ENCODE measurements at regions not wholly inside any gene's neighbourhood (a gene's known extent, or its start where the extent isn't known, plus 50 kb on each side); places are given as distances from the start of the nearest gene placed in this dataset.

- no peak overlapping the region for H3K4me3 Mint-ChIP-seq
- DNase-seq = no peak
Measured at GRCh38 chrX:19281256-19281655, 62.5 kb upstream of the PDHA1 start.

GRCh38 chrX:19283597-19284339, 60.0 kb upstream of the PDHA1 start:
- TF ChIP-seq CTCF (IDR thresholded peaks at IDR 0.05) = no peak
- no peaks in the 10 kb centered on the region for H3K27me3 Mint-ChIP-seq (ENCODE audit: low read depth, poor library complexity)
- H3K9me3 Mint-ChIP-seq = peaks cover 51% of the 10 kb centered on the region
- H3K4me1 Mint-ChIP-seq = no peaks in the 10 kb centered on the region
- DNase-seq = no peak
- H3K4me3 Mint-ChIP-seq = no peak overlapping the region
- no peak overlapping the region for H3K27ac Mint-ChIP-seq
- no peaks in the 10 kb centered on the region for H3K36me3 Mint-ChIP-seq (ENCODE audit: low read depth)

More at GRCh38 chrX:19281256-19281655, 62.5 kb upstream of the PDHA1 start:
- Mint-ChIP-seq H3K27ac (no peak overlapping the region), H3K9me3 (peaks cover 50% of the 10 kb centered on the region), H3K36me3 (ENCODE audit: low read depth) (no peaks in the 10 kb centered on the region), H3K27me3 (ENCODE audit: low read depth, poor library complexity) (no peaks in the 10 kb centered on the region), H3K4me1 (no peaks in the 10 kb centered on the region)
- no peak for TF ChIP-seq CTCF (IDR thresholded peaks at IDR 0.05)

GRCh38 chrX:19285857-19286256, 57.9 kb upstream of the PDHA1 start:
- no peaks in the 10 kb centered on the region for H3K27me3 Mint-ChIP-seq (ENCODE audit: low read depth, poor library complexity)
- no peak for TF ChIP-seq CTCF (IDR thresholded peaks at IDR 0.05)
- peaks cover 11% of the 10 kb centered on the region for H3K4me1 Mint-ChIP-seq
- H3K27ac Mint-ChIP-seq = no peak overlapping the region
- H3K9me3 Mint-ChIP-seq = peaks cover 61% of the 10 kb centered on the region
- H3K4me3 Mint-ChIP-seq = no peak overlapping the region
- no peak for DNase-seq
- no peaks in the 10 kb centered on the region for H3K36me3 Mint-ChIP-seq (ENCODE audit: low read depth)

GRCh38 chrX:19291086-19291485, 52.6 kb upstream of the PDHA1 start:
- peaks cover 3% of the 10 kb centered on the region for H3K27me3 Mint-ChIP-seq (ENCODE audit: low read depth, poor library complexity)
- H3K4me1 Mint-ChIP-seq = peaks cover 17% of the 10 kb centered on the region
- no peak overlapping the region for H3K4me3 Mint-ChIP-seq
- DNase-seq = no peak
- peaks cover 44% of the 10 kb centered on the region for H3K9me3 Mint-ChIP-seq
- H3K36me3 Mint-ChIP-seq (ENCODE audit: low read depth) = no peaks in the 10 kb centered on the region
- TF ChIP-seq CTCF (IDR thresholded peaks at IDR 0.05) = no peak
- H3K27ac Mint-ChIP-seq = peak overlapping the region; percentile 49

- Mint-ChIP-seq H3K27me3 (ENCODE audit: low read depth, poor library complexity) (peaks cover 7% of the 10 kb centered on the region), H3K4me1 (peaks cover 17% of the 10 kb centered on the region), H3K4me3 (no peak overlapping the region), H3K9me3 (peaks cover 42% of the 10 kb centered on the region), H3K27ac (no peak overlapping the region), H3K36me3 (ENCODE audit: low read depth) (no peaks in the 10 kb centered on the region)
- no peak for TF ChIP-seq CTCF (IDR thresholded peaks at IDR 0.05)
- DNase-seq = no peak
Measured at GRCh38 chrX:19293606-19294325, 50.0 kb upstream of the PDHA1 start.
